HG03354 (cell line): ENCODE measurements at regions not wholly inside any gene's neighbourhood (a gene's known extent, or its start where the extent isn't known, plus 50 kb on each side); places are given as distances from the start of the nearest gene placed in this dataset.

Source experiments
- ATAC-seq: cut with Tn5 transposase; IDR thresholded peaks from one replicate; pipeline ENCODE4 v1.9.1; 2021; ENCODE audit warnings: mild to moderate bottlenecking; ENCODE audit not compliant: unreplicated experiment, poor library complexity, severe bottlenecking

GRCh38 chr17:69757688-69758430 is 317.2 kb upstream of the KCNJ16 start:
- no peak for ATAC-seq

DNA sequence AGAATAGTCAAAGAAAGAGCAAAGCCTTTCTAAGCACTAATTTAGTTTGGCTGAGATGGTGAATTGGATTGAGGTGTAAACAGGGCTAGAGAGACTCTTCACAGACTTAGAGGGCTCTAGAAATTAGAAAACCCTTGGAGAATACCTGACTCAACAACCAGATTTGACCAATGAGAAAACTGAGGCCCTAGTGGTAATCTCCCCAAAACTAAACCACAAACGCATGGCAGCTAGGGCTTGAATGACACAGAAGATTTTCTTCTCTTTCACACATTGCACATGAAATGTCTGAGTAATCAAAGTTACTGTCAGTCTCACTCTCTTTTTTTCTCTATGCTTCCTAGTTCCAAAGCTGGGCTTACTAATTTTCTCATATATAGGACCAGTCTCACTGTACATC is 314.5 kb upstream of the KCNJ16 start:
- ATAC-seq: no peak

DNA sequence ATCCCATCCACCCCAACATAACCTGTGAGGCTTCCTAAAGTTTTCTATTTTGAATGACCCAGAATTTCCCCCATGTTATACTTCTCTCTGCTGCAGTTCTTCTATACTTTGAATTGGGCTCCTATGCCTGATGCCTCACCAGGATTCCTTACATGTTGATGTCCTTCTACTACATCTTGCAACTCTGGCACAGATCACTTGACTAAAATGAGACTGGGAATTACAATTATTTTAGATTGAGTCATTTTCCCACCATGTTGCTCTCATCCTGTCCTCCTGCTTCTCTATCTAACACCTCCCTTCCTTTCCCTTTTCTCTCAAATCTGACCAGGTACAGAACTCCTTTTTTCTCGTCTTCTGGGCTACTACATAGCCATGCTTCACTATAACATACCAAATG is 314.0 kb upstream of the KCNJ16 start:
- no peak for ATAC-seq

DNA sequence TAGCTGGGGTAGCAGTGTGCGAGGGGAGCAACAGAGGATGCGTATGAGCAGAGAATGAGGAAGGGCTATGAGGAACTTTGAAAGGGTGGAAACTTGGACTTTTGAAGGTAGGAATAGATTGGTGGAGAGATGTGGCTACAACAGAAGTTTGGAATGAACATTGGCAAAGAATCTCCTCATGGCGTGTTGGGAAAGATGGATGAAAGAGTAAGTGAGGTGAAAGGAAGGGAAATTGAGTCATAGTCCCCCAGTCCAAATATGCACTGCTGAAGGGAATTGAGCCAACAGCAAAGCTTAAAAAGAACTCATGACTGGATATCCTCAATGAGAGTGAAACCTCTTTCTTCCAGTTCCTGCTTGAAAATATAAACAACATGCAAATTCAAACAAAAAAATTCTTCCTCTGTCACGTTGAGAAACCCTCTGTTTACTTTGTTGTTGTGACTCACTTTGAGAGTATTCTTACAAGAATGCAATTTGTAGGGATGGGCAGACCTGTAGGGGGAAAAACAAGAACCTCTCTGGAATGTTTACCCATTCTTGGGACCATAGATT is 313.2 kb upstream of the KCNJ16 start:
- no peak for ATAC-seq

GRCh38 chr17:69762359-69762758 is 312.7 kb upstream of the KCNJ16 start:
- ATAC-seq: no peak

DNA sequence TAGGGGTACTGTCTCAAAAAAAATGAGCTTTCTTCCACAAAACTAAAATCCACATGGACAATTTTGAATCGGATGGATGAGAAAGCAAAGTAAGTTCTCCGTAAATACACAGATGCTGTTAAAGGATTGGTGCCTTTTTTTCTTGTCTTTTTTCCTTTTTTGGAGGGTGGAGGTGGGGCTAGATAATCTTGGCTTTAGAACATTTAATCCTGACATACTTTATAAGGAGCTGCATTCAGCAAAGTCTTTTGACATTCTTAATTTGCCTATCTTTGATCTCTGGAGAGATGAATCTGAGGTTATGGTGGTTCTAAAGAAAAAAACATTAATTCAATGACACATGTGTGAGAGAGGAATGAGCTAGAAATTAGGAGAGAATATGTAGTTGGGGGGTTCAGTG is 312.3 kb upstream of the KCNJ16 start:
- no peak for ATAC-seq

GRCh38 chr17:69763503-69763902 is 311.5 kb upstream of the KCNJ16 start:
- no peak for ATAC-seq

DNA sequence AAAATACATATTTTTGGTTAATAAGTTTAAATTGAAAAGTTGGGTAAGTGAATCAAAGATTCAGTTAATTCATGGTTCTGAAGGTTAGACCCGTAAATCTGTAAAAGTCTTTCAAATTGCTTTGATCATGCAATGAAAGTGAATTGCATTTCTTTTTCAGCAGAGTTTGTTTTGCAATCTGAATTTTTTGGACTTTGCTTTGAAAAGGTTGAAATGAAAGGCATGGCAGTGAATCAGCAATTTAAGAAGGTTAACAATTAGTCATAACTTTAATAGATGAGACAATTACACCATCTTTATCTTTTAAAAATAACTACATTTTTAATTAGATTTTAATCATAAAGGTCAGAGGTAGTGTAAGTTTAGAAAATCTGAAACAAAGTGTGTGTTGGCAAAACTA is 310.9 kb upstream of the KCNJ16 start:
- no peak for ATAC-seq

GRCh38 chr17:69769050-69769449 is 306.0 kb upstream of the KCNJ16 start:
- no peak for ATAC-seq

GRCh38 chr17:69773081-69773480 is 301.9 kb upstream of the KCNJ16 start:
- no peak for ATAC-seq

GRCh38 chr17:69779378-69780214 is 295.4 kb upstream of the KCNJ16 start:
- no peak for ATAC-seq

- no peak for ATAC-seq
Observed at GRCh38 chr17:69783865-69784264, 291.2 kb upstream of the KCNJ16 start.

DNA sequence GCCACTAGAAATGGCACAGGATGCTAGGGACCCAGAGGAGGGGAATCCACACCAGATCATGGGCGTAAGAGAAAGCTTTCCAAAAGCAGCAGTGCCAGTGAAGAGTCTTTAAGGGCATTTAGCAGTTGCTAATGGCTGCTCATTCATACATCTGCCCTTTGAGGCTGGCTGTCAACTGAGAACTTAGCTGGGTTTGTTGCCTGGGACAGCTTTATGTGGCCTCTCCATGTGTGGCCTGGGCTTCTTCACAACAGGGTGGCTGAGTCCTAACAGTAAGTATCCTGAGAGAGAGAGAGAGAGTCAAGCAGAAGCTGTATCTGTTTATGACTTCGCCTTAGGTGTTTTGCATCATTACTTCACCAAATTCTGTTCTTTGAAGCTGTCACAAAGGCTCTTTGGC is 286.1 kb upstream of the KCNJ16 start:
- no peak for ATAC-seq

DNA sequence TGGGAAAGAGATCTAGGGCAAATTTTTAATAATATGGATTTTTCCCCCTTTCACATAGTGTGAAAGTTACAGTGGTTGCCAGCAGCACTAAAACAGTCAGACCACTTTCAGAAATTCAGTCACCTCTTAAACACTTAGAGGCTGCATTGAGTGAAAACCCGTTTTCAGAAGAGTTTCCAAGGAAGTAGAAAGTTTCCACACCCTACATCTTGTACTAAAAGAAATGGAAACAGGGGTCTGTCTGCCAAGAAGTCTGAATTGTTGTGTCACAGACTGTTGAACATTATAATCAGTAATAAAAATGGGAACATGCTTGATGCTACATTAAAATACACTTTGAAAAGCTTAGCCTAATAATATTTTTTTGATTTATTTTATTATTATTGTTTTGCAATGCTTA is 278.9 kb upstream of the KCNJ16 start:
- ATAC-seq: no peak

DNA sequence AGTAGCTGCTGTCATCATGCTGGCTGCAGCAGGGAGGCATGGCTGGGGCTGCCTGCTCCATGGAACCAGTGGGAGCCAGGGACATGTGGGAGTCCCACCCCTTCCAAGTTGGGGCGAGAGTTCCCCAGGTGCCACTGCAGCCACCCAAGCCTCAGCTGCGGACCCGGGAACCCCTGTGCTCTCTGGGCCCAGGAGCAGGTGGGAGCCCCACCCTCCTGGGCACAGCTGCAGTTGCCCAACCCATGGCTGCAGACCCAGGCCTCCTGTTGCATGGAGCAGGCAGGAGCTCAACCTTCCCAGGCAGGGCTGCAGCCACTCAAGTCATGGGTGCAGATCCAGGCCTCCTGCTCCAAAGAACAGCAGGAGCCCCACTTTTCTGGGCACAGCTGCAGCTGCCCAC is 274.2 kb upstream of the KCNJ16 start:
- no peak for ATAC-seq

- no peak for ATAC-seq
Observed at GRCh38 chr17:69801368-69801767, 273.7 kb upstream of the KCNJ16 start.

DNA sequence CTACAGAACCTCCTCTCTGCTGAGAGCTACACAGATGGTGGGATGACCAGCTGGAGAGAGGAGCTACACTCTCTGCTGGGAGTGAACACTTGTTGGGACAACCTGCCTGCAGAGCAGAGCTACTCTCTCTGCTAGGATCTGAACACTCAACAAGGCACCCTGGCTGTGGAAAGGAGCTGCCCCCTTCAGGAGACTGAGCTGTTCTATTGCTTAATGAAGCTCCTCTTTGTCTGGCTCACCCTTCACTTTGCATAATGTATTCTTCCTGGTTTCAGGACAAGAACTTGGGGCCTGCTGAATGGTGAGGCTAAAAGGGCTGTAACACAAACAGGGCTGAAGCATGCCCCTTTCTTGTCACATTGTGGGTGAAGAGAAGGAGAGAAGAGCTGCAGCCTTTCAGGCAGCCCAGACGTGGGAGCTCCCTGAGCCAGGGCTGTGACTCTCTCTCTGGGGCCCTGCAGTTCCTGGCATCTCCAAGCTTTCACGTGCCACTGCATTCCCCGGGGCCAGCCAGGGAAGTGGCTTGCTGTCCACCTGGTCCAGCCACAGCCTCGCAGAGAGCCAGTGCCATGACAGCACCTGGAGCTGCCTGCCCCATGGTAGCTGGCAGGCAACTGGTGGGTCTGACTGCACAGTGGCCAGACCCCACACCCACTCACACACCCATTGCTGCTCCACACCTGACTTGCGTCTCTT is 272.8 kb upstream of the KCNJ16 start:
- ATAC-seq: no peak

DNA sequence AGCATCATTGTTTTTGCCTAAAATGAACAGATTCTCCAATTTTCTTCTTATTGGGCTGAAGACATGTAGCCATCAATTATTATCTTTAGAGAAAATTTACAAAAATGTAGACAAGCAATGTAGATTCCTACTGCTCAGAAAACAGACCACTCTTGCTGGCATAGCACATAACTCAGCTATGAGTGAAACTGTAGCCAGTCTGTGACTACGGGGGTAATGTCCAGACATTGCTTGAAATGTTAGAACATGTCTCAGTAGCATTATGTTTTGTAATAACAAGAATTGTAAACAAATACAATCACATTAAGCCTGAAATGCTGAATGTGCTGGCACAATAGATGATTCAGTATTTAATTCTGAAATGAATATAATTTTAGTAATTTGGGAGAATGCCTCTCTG is 265.7 kb upstream of the KCNJ16 start:
- no peak for ATAC-seq

DNA sequence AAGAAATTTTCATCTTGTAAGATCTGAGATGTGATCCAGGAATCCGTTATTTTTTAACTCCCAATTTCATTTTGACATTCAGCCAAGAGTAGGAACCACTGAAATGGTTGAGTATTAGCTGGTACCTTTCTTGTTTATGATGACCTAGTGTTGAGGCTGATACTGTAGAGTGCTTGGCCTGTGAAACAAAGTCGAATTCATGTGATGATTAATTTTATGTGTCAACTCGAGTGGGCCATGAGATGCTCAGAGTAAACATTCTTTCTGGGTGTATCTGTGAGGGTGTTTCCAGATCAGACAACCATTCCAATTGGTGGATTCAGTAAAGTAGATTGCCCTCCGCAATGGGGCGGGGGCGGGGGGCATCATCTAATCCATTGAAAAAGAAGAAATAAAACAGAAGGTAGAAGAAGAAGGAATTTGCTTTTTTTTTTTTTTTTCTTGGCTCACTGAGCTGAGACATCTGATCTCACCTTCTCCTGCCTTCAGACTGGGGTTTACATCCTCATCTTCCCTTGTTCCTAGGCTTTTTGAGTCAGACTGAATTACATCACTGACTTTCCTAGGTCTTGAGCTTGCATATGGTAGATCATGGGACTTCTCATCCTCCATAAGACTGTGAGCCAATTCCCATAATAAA is 264.6 kb upstream of the KCNJ16 start:
- ATAC-seq: no peak

DNA sequence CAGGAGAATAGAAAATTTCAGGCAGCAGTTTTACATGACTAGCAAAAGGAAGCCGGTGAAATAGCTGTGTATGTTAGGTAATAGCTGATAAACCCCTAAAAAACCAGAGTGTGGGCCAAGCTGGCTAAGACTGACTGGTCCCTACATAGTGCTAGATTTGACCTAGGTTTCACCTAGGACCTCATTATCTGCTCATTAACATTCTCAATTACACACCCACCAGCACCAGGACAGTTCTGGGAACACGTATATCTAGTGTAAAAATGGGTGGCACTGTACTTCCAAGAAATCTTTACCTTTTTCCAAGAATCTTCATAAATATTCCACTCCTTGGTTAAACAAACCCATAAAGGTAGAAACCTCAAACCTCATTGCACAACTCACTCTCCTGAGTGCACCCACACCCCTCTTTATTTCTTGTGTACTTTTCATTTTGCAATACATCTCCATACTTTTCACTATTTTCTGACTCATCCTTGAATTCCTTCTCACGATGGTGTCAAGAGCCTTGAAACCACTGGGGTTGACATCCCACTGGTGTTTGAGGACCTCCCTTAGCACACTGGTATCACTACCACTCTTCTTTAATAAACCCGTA is 262.7 kb upstream of the KCNJ16 start:
- ATAC-seq: no peak
